Endothelial cell of umbilical vein (primary cell): ENCODE measurements at regions not wholly inside any gene's neighbourhood (a gene's known extent, or its start where the extent isn't known, plus 50 kb on each side); places are given as distances from the start of the nearest gene placed in this dataset.

Experiments
- BruUV-seq: library from RNA; stranded (reverse); fragments of 400-500 nt; replicated peaks from 2 replicates; lab custom pipeline; 2021; lab: Mats Ljungman, UMichigan
- CTCF ChIA-PET: fragments of 300-600, 350-600 bp; sonication (Branson Sonifier 250); formaldehyde crosslinking; loops from one replicate; lab custom pipeline; 2021; ENCODE audit warnings: antibody characterized with exemption, inconsistent platforms; lab: Charles Lee
- POLR2A ChIA-PET: fragments of 300-600, 350-600 bp; sonication (Branson Sonifier 250); formaldehyde crosslinking; loops from one replicate; lab custom pipeline; 2021; ENCODE audit warnings: antibody characterized with exemption, inconsistent platforms; lab: Charles Lee
- DNase-seq: peaks from one replicate; pipeline ENCODE4 v3.0.0-alpha.2; 2011; ENCODE audit warnings: low read depth, low spot score
- FAIRE-seq: peaks from 2 replicates; lab custom pipeline; 2011; peaks lifted over from hg19 to GRCh38; lab: Jason Lieb, UNC
- H2AFZ ChIP-seq: 2 replicates; pipeline ENCODE4 v1.6.0; 2012; ENCODE audit warnings: low read depth, low read length, control low read depth, inconsistent platforms
- H3K27ac ChIP-seq: 2 replicates; pipeline ENCODE4 v1.5.1; 2011; ENCODE audit warnings: low read depth, mild to moderate bottlenecking, control low read depth, low read length, moderate library complexity; ENCODE audit not compliant: insufficient read depth
- H3K27me3 ChIP-seq, 2 experiments: 2 replicates each; pipeline versions ENCODE4 v1.6.0 to v1.6.1; 2011; ENCODE audit warnings: low read length in 2 of 2, mixed read lengths in 1 of 2; ENCODE audit not compliant: control insufficient read depth in 2 of 2, insufficient read depth in 2 of 2
- H3K36me3 ChIP-seq, 2 experiments: 2 replicates in 1 of 2; 3 replicates in 1 of 2; pipeline ENCODE4 v1.5.1; 2011; ENCODE audit warnings: low read length in 2 of 2, mild to moderate bottlenecking in 1 of 2, moderate library complexity in 1 of 2; ENCODE audit not compliant: control insufficient read depth in 2 of 2, insufficient read depth in 2 of 2; ENCODE audit errors: extremely low read depth in 1 of 2
- H3K4me1 ChIP-seq: 3 replicates; pipeline ENCODE4 v1.5.1; 2011; ENCODE audit warnings: mild to moderate bottlenecking, low read length; ENCODE audit not compliant: control insufficient read depth, insufficient read depth; ENCODE audit errors: extremely low read depth
- H3K4me2 ChIP-seq: 2 replicates; pipeline ENCODE4 v1.6.1; 2011; ENCODE audit warnings: low read length, control low read depth, mixed read lengths; ENCODE audit not compliant: insufficient read depth
- H3K4me3 ChIP-seq, 3 experiments: fragments of 200-600 bp in 1 of 3; sonication (generic), shearing (Covaris generic) in 1 of 3; replicated peaks in 1 of 3; 2 replicates each; pipeline ENCODE4 v1.5.1; 2011 to 2016; ENCODE audit warnings: control low read depth in 3 of 3, low read length in 3 of 3, mild to moderate bottlenecking in 2 of 3, inconsistent platforms in 1 of 3, low read depth in 1 of 3, moderate library complexity in 1 of 3; ENCODE audit not compliant: insufficient read depth in 1 of 3
- H3K79me2 ChIP-seq: 2 replicates; pipeline ENCODE4 v1.6.0; 2012; ENCODE audit warnings: low read length, inconsistent platforms; ENCODE audit not compliant: control insufficient read depth, insufficient read depth
- H3K9ac ChIP-seq: replicated peaks from 2 replicates; pipeline ENCODE3; 2011; ENCODE audit warnings: low read length, control low read depth; ENCODE audit not compliant: insufficient read depth; ENCODE audit errors: extremely low read depth
- H3K9me1 ChIP-seq: replicated peaks from 3 replicates; pipeline ENCODE4 v1.6.0; 2011; ENCODE audit warnings: mild to moderate bottlenecking, low read length; ENCODE audit not compliant: control insufficient read depth, insufficient read depth; ENCODE audit errors: extremely low read depth
- H3K9me3 ChIP-seq: replicated peaks from 2 replicates; pipeline ENCODE4 v1.5.1; 2012; ENCODE audit warnings: low read length, inconsistent platforms; ENCODE audit not compliant: control insufficient read depth, insufficient read depth
- H4K20me1 ChIP-seq: replicated peaks from 2 replicates; pipeline ENCODE3; 2011; ENCODE audit warnings: mild to moderate bottlenecking, low read length; ENCODE audit not compliant: control insufficient read depth, insufficient read depth; ENCODE audit errors: extremely low read depth
- EZH2 ChIP-seq: IDR thresholded peaks from 2 replicates; pipeline ENCODE4 v1.6.1; 2012; ENCODE audit warnings: borderline replicate concordance, low read depth, mild to moderate bottlenecking, moderate library complexity, low read length, inconsistent platforms; ENCODE audit not compliant: severe bottlenecking
- FOS ChIP-seq: IDR thresholded peaks from 2 replicates; pipeline ENCODE4 v1.6.1; 2011; ENCODE audit warnings: mild to moderate bottlenecking, low read length, moderate library complexity, borderline replicate concordance; ENCODE audit not compliant: insufficient read depth
- GATA2 ChIP-seq: IDR thresholded peaks from 2 replicates; pipeline ENCODE4 v1.7.0; 2011; ENCODE audit warnings: low read depth, mild to moderate bottlenecking, moderate library complexity, mixed read lengths, low read length; ENCODE audit not compliant: insufficient read length, insufficient read depth
- JUN ChIP-seq: IDR thresholded peaks from 2 replicates; pipeline ENCODE4 v1.6.1; 2011; ENCODE audit warnings: borderline replicate concordance, low read depth; ENCODE audit not compliant: insufficient read length, insufficient read depth
- MYC ChIP-seq: IDR thresholded peaks from one replicate; pipeline ENCODE4 v1.6.1; 2011; ENCODE audit warnings: mild to moderate bottlenecking, low read depth, low read length
- POLR2A ChIP-seq: IDR thresholded peaks from 2 replicates; pipeline ENCODE4 v1.6.1; 2012; ENCODE audit warnings: low read depth, mild to moderate bottlenecking, control low read depth, low read length
- POLR2AphosphoS5 ChIP-seq: IDR thresholded peaks from 2 replicates; pipeline ENCODE4 v1.6.1; 2012; ENCODE audit warnings: low read depth, mild to moderate bottlenecking, control low read depth, low read length, moderate library complexity; ENCODE audit not compliant: insufficient read depth
- dilution Hi-C: fragments of 300-500 bp; cut with MboI; formaldehyde crosslinking; loops from one replicate; pipeline ENCODE4 v1.15.0; 2019; ENCODE audit warnings: low sequenced_read_pairs; ENCODE audit not compliant: extremely low pct_ligation_motif_present
- intact Hi-C: fragments of 100-400 bp; cut with micrococcal nuclease; formaldehyde crosslinking; loops from one replicate; pipeline ENCODE4 v1.10.0; 2022
- TF ChIP-seq, protein P1 (sequence below): IDR thresholded peaks from 2 replicates; pipeline ENCODE4 v1.6.1; 2011; ENCODE audit not compliant: insufficient read depth, insufficient read length
- TF ChIP-seq, protein P2 (sequence below), 2 donors: IDR thresholded peaks; 1 replicate in 1 of 2; 2 replicates in 1 of 2; pipeline ENCODE4 v1.5.1; 2011; ENCODE audit warnings: low read length in 2 of 2, mild to moderate bottlenecking in 2 of 2, moderate library complexity in 2 of 2, control low read depth in 1 of 2, inconsistent platforms in 1 of 2, low read depth in 1 of 2; ENCODE audit not compliant: insufficient read depth in 1 of 2; ENCODE audit errors: extremely low read depth in 1 of 2

- POLR2A ChIA-PET: no interaction called here
- H3K9ac ChIP-seq: no peak overlapping the region
- TF ChIP-seq, protein P1, sequence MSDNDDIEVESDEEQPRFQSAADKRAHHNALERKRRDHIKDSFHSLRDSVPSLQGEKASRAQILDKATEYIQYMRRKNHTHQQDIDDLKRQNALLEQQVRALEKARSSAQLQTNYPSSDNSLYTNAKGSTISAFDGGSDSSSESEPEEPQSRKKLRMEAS: no peak
- TF ChIP-seq MYC: no peak
- TF ChIP-seq JUN: no peak
- TF ChIP-seq POLR2AphosphoS5: no peak
- TF ChIP-seq POLR2A: no peak
- TF ChIP-seq GATA2: no peak
- TF ChIP-seq, protein P2, sequence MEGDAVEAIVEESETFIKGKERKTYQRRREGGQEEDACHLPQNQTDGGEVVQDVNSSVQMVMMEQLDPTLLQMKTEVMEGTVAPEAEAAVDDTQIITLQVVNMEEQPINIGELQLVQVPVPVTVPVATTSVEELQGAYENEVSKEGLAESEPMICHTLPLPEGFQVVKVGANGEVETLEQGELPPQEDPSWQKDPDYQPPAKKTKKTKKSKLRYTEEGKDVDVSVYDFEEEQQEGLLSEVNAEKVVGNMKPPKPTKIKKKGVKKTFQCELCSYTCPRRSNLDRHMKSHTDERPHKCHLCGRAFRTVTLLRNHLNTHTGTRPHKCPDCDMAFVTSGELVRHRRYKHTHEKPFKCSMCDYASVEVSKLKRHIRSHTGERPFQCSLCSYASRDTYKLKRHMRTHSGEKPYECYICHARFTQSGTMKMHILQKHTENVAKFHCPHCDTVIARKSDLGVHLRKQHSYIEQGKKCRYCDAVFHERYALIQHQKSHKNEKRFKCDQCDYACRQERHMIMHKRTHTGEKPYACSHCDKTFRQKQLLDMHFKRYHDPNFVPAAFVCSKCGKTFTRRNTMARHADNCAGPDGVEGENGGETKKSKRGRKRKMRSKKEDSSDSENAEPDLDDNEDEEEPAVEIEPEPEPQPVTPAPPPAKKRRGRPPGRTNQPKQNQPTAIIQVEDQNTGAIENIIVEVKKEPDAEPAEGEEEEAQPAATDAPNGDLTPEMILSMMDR (IDR thresholded peaks at IDR 0.05; ENCODE audit: extremely low read depth in 1 of 2, insufficient read depth in 1 of 2, low read depth in 1 of 2, low read length in 2 of 2): no peak
- TF ChIP-seq EZH2: no peak
- TF ChIP-seq FOS: no peak
- H2AFZ ChIP-seq: no peak overlapping the region
- H3K9me1 ChIP-seq: no peaks in the 10 kb centered on the region
- no peak overlapping the region for H3K4me3 ChIP-seq
- CTCF ChIA-PET: interaction anchor here (0.7 to 2.1 kb wide), 4 partner anchors 10 to 1649 kb away, joined by 3 to 4 read pairs (median 4); no protein-coding TSS in a partner anchor
- DNase-seq (no peak), FAIRE-seq (no peak)
- intact Hi-C loops (no loop called here), dilution Hi-C loops (no loop called here)
- no peaks in the 10 kb centered on the region for H3K27me3 ChIP-seq
- BruUV-seq: no TSS peak
- no peaks in the 10 kb centered on the region for H3K36me3 ChIP-seq
- no peaks in the 10 kb centered on the region for H3K79me2 ChIP-seq
- H3K9me3 ChIP-seq: no peaks in the 10 kb centered on the region
- H3K27ac ChIP-seq: no peak overlapping the region
- H4K20me1 ChIP-seq: no peaks in the 10 kb centered on the region
- no peaks in the 10 kb centered on the region for H3K4me1 ChIP-seq
- H3K4me2 ChIP-seq: no peak overlapping the region
These were observed 59.8 kb upstream of the SGO1 start for GRCh38 chr3:20245781-20246180.
